HepG2 (cell line): ENCODE measurements at regions not wholly inside any gene's neighbourhood (a gene's known extent, or its start where the extent isn't known, plus 50 kb on each side); places are given as distances from the start of the nearest gene placed in this dataset.

Experiments
- FLYWCH1 ChIP-seq: sonication (generic); formaldehyde crosslinking; IDR thresholded peaks from 2 replicates; pipeline ENCODE4 v1.8.1; 2023; ENCODE audit warnings: mild to moderate bottlenecking, missing genetic modification reagents
- KAT2B ChIP-seq: fragments of 150-350 bp; IDR thresholded peaks from 2 replicates; pipeline ENCODE4 v1.6.1; 2014; ENCODE audit warnings: low read depth, low read length, borderline replicate concordance
- PLRG1 ChIP-seq: fragments of 450-650 bp; conservative IDR thresholded peaks from 2 replicates; pipeline ENCODE4 v1.6.1; 2016
- U2AF2 ChIP-seq: fragments of 200-400 bp; formaldehyde crosslinking; IDR thresholded peaks from 2 replicates; pipeline ENCODE4 v1.6.1; 2017; ENCODE audit warnings: low read depth, mild to moderate bottlenecking, low read length
- ZFY ChIP-seq: sonication (generic); formaldehyde crosslinking; IDR thresholded peaks from 2 replicates; pipeline ENCODE4 v1.4.0; 2020; ENCODE audit warnings: missing genetic modification reagents
- ZNF33B ChIP-seq: sonication (generic); formaldehyde crosslinking; IDR thresholded peaks from 2 replicates; pipeline ENCODE4 v1.5.1; 2020; ENCODE audit warnings: mild to moderate bottlenecking, missing genetic modification reagents
- ZNF891 ChIP-seq: sonication (generic); formaldehyde crosslinking; IDR thresholded peaks from 2 replicates; pipeline ENCODE4 v1.5.0; 2020; ENCODE audit warnings: mild to moderate bottlenecking, missing genetic modification reagents
- TF ChIP-seq, protein P1 (sequence below): sonication (generic); formaldehyde crosslinking; IDR thresholded peaks from 2 replicates; pipeline ENCODE4 v1.8.1; 2023; ENCODE audit warnings: mild to moderate bottlenecking, missing genetic modification reagents
- TF ChIP-seq, protein P2 (sequence below): IDR thresholded peaks from 2 replicates; pipeline ENCODE4 v1.6.1; 2016; ENCODE audit warnings: missing biosample characterization, missing genetic modification reagents, low read depth
- TF ChIP-seq, protein P3 (sequence below): IDR thresholded peaks from 2 replicates; pipeline ENCODE4 v1.6.1; 2012; ENCODE audit warnings: inconsistent platforms
- TF ChIP-seq, protein P4 (sequence below): sonication (generic); formaldehyde crosslinking; IDR thresholded peaks from 2 replicates; pipeline ENCODE4 v1.8.0; 2022; ENCODE audit warnings: missing genetic modification reagents, low read depth, mild to moderate bottlenecking, borderline replicate concordance
- TF ChIP-seq, protein P5 (sequence below): sonication (generic); IDR thresholded peaks from 2 replicates; pipeline ENCODE4 v1.6.1; 2016; ENCODE audit warnings: low read depth, borderline replicate concordance
- TF ChIP-seq, protein P6 (sequence below): sonication (generic); formaldehyde crosslinking; IDR thresholded peaks from 2 replicates; pipeline ENCODE4 v1.4.0; 2020; ENCODE audit warnings: missing genetic modification reagents, borderline replicate concordance

DNA sequence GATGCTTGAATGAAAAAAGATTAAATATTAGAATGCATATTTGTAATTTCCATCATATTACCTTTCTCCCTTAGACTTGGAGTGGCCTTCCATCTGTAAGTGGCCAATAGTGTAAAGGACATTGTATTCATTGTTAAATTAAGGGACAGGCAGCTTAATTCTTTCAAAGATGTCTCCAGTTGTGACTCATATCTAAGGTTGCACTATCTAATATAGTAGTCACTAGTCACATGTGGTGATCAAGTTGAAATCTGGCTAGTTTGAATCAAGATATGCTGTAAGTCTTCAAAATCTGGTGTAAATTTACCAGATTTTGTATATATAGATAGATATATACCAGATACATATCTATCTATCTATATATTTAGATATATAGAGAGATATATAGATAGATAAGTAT is 52.4 kb upstream of the AGPS start (continued):
- TF ChIP-seq, protein P1, sequence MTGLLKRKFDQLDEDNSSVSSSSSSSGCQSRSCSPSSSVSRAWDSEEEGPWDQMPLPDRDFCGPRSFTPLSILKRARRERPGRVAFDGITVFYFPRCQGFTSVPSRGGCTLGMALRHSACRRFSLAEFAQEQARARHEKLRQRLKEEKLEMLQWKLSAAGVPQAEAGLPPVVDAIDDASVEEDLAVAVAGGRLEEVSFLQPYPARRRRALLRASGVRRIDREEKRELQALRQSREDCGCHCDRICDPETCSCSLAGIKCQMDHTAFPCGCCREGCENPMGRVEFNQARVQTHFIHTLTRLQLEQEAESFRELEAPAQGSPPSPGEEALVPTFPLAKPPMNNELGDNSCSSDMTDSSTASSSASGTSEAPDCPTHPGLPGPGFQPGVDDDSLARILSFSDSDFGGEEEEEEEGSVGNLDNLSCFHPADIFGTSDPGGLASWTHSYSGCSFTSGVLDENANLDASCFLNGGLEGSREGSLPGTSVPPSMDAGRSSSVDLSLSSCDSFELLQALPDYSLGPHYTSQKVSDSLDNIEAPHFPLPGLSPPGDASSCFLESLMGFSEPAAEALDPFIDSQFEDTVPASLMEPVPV (CRISPR knock-in tag) = no peak
- TF ChIP-seq, protein P2, sequence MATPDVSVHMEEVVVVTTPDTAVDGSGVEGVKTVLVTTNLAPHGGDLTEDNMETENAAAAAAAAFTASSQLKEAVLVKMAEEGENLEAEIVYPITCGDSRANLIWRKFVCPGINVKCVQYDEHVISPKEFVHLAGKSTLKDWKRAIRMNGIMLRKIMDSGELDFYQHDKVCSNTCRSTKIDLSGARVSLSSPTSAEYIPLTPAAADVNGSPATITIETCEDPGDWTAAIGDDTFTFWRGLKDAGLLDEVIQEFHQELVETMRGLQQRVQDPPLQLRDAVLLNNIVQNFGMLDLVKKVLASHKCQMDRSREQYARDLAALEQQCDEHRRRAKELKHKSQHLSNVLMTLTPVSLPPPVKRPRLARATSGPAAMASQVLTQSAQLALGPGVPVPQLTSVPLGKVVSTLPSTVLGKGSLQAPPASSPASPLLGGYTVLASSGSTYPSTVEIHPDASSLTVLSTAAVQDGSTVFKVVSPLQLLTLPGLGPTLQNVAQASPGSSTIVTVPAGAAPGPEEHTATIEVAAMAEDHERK (CRISPR knock-in tag) = no peak
- TF ChIP-seq, protein P3, sequence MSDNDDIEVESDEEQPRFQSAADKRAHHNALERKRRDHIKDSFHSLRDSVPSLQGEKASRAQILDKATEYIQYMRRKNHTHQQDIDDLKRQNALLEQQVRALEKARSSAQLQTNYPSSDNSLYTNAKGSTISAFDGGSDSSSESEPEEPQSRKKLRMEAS = no peak
- no peak for TF ChIP-seq ZFY (CRISPR knock-in tag)
- TF ChIP-seq FLYWCH1 = no peak
- TF ChIP-seq, protein P4, sequence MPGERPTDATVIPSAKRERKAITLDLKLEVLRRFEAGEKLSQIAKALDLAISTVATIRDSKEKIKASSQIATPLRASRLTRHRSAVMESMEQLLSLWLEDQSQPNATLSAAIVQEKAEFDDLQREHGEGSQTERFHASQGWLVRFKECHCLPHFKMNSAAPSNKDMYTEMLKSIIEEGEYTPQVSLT (CRISPR knock-in tag) = no peak
- TF ChIP-seq, protein P5, sequence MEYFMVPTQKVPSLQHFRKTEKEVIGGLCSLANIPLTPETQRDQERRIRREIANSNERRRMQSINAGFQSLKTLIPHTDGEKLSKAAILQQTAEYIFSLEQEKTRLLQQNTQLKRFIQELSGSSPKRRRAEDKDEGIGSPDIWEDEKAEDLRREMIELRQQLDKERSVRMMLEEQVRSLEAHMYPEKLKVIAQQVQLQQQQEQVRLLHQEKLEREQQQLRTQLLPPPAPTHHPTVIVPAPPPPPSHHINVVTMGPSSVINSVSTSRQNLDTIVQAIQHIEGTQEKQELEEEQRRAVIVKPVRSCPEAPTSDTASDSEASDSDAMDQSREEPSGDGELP = no peak
- TF ChIP-seq KAT2B = no peak
- TF ChIP-seq U2AF2 = no peak
- TF ChIP-seq, protein P6, sequence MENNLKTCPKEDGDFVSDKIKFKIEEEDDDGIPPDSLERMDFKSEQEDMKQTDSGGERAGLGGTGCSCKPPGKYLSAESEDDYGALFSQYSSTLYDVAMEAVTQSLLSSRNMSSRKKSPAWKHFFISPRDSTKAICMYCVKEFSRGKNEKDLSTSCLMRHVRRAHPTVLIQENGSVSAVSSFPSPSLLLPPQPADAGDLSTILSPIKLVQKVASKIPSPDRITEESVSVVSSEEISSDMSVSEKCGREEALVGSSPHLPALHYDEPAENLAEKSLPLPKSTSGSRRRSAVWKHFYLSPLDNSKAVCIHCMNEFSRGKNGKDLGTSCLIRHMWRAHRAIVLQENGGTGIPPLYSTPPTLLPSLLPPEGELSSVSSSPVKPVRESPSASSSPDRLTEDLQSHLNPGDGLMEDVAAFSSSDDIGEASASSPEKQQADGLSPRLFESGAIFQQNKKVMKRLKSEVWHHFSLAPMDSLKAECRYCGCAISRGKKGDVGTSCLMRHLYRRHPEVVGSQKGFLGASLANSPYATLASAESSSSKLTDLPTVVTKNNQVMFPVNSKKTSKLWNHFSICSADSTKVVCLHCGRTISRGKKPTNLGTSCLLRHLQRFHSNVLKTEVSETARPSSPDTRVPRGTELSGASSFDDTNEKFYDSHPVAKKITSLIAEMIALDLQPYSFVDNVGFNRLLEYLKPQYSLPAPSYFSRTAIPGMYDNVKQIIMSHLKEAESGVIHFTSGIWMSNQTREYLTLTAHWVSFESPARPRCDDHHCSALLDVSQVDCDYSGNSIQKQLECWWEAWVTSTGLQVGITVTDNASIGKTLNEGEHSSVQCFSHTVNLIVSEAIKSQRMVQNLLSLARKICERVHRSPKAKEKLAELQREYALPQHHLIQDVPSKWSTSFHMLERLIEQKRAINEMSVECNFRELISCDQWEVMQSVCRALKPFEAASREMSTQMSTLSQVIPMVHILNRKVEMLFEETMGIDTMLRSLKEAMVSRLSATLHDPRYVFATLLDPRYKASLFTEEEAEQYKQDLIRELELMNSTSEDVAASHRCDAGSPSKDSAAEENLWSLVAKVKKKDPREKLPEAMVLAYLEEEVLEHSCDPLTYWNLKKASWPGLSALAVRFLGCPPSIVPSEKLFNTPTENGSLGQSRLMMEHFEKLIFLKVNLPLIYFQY (CRISPR knock-in tag) = no peak
- TF ChIP-seq ZNF33B (CRISPR knock-in tag) = no peak
- TF ChIP-seq PLRG1 = no peak
- no peak for TF ChIP-seq ZNF891 (CRISPR knock-in tag)
